HuH-7.5 (cell line): ENCODE measurements at regions not wholly inside any gene's neighbourhood (a gene's known extent, or its start where the extent isn't known, plus 50 kb on each side); places are given as distances from the start of the nearest gene placed in this dataset.
"Not testable (repeated sequence)": the region's sequence is repeated elsewhere in the genome, so short reads cannot be mapped to it uniquely, and the experiment has no call there.

Experiments
- DNase-seq: peaks from one replicate; pipeline ENCODE4 v3.0.0; 2011; ENCODE audit warnings: low spot score

DNA sequence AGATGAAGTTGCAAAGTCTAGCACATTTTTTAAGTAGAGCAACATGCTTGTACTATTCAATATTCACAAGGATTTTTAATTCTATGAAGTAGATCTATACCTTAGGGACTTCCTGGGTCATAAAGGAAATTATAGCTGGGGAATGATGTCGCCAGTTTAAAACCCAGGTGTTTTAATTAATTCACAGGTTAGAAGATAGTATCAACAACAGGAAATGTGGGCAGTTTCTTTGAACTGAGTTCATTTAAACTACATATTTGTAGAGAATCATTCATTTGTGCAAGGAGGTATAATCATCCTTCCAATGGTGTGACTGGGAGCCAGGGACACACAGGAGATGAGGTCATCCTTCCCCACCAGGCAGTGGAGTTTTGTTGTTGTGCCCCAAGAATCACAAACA, 181.3 kb upstream of the KLF3 start:
- DNase-seq: no peak

DNA sequence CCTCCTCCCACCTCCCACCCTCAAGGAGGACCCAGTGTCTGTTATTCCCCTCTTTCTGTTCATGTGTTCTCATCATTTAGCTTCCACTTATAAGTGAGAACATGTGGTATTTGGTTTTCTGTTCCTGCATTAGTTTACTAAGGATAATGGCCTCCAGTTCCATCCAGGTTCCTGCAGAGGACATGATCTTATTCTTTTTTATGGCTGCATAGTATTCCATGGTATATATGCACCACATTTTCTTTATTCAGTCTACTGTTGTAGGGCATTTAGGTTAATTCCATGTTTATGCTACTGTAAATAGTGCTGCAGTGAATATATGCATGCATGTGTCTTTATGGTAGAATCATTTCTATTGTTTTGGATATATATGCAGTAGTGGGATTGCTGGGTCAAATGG, 180.4 kb upstream of the KLF3 start:
- not testable (repeated sequence) for DNase-seq

DNA sequence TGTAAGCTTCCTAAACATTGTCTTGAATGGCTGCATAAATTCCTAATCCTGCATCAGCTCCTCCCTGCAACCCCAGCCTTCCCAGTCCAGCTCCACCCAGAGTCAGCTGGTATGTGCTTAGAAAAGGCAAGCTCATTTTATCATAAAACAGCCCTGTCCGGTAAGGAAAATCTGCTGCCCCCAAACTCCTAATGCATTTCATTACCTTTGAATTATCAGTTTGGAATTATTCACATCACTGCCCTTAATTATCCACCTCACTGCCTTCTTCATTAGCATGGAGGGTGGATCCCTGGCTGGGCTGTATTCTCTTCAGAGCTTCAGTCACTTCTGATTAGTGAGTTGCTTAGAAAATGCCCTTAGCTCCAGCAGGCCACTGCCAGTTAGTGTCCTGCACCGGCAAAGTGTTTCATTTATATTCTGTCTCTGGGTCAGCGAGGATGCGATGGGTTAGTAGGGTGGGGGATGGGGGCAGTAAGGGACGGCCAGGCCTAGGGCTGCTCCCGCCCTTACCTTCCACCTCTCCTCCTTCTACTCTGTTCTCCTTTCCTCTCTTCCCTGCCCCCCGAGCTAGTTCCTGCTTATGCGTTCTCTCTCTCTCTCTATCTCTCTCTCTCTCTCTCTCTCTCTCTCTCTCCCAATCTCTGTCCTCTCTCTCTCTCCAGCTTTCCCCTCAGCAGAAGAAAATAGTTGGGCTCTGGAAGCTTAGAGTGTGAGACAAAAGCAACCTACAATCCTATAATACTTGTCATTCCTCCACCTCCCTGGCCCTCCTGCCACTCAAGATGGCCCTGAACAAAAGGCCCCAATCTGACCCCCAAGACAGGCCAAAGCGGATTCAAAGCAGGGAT, 174.8 kb upstream of the KLF3 start:
- DNase-seq: no peak

DNA sequence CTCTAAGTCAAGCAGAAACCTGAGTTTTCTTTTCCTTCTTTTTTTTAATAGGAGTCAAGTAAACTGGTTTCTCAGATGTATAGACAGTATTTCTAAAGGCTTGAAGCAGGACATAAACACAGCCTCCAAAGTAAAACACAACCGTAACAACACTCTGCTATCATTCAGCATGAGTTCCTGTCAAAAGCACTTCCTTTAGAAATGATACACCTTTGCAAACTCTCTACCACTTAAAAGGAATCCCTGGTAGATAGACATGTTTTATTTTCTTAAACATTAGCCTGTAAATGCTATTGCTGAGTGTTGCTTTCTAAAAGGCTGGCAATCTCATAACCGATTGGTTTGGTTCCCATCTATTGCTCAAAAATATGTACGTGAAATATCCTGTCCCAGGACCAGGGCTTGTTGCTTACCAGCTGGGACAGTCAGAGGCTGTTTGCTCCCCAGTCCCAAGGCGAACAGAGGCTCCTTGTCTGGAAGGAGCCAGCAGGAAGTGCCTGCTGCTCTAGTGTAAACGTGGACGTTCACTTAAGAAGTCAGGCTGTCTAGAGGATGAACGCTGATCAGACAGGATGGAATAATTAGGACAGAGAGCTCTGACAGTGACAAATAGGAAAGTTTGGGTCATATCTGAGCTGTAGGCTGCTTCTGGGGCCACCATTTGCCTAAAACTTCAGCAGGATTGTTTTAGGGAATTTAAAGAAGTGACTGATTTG, 173.9 kb upstream of the KLF3 start:
- DNase-seq: no peak

DNA sequence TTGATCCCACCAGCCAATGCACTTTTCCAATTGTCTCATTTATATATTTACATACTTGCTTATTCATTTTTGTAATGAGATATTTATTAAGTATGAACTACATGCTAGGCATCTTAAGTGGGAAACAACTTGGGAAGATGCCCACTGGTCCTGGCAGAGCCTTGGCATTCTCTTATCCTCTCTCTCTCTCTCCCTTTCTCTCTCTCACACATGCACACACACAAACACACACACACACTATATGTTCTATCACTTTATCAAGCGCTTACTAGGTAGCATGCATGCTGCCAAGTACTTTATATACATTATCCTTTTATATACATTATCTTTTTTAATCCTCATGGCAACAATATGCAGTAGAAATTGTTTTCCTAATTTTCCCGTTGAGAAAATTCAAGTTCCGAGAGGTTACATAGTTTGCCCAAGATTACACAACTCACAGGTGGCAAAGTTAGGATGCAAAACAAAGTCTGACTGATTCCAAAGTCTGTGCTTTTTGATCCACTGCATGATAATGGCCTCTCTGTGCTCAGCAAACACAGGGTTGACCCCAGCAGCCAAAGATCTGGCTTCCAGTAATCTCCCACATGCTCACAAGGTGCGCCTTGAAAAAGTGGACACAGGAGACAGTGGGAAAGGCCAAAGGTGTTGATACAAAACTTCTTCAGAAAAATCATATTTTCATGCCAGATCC, 173.1 kb upstream of the KLF3 start:
- DNase-seq: peak; percentile 15

DNA sequence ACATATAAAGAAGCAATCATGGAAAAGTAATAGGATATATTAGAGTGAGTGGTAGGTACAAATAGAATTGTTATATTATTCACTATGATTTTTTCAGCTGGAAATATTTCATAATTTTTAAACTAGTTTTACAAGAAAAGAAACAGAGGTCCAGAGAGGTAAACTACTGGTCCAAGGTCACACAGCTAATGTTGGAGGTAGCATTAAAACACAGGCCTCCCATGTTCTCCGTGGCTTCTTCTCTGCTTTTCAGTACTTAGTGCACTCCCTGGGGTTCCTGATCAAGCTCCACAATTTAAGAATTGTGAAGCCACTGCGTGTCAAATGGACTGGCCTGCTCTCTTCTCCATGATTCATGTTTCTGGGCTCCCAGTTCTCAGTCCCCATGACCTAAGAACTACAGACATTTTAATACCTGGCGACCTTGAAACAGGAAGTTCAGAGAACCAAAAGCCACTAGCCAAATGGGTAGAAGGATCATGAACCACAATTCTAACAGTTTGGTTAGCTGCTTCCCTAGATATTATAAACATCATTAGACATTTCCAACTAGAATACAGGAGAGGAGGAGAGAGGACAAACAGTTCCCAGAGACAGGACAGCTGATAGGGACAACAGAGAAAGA, 172.0 kb upstream of the KLF3 start:
- DNase-seq: no peak

DNA sequence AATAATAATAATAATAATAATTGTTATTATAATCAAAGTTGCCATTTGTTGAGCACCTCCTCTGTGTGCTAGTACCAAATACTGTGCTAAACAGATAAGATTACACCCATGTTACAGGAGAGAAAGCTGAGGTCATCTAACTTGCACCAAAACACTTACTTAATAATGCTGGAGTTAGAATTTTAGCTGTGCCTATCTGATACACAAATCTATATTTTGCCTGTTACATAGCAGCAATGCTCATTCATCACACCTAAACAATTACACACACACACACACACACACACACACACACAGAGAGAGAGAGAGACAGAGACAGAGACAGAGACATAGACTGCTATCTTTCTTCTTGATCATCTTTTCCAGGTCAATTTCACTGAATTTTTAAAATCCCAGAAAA, 170.9 kb upstream of the KLF3 start:
- no peak for DNase-seq

DNA sequence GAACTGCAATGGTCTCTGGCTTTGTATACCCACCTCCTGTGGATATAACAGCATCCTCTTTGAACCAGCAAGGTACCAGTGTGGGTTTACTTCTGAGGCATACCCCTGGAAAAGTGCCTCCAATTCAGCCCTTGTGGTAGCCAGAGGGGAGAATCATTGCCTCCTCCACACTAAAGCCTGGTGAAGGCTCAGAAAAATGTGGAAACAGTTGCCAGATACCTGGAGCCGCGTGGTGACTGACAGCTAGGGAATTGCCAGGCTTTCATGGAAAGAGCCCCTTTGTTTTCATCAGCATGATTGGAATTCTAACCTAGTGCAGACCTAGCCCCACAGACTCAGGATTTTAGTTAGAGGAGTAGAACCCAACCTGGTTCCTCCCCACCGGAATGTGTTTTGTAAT, 168.6 kb upstream of the KLF3 start:
- no peak for DNase-seq

DNA sequence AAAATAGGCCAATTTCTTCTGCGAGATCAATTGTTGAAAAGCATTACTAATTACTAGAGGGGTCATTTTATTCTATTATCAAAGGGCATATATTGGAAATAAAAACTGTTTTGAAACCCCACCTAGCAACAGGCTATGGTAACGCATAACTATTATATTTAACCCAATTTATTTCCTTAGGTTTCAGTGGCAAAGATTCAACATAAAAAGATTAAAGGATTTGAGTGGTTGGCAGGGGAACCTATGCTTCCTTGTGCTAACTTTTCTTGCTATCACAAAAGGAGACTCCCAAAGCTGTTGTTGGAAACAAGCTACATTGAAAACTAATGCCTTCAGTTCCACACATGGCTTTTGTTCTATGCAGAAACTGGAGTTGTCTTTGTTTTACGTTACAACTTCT, 166.9 kb upstream of the KLF3 start:
- no peak for DNase-seq

DNA sequence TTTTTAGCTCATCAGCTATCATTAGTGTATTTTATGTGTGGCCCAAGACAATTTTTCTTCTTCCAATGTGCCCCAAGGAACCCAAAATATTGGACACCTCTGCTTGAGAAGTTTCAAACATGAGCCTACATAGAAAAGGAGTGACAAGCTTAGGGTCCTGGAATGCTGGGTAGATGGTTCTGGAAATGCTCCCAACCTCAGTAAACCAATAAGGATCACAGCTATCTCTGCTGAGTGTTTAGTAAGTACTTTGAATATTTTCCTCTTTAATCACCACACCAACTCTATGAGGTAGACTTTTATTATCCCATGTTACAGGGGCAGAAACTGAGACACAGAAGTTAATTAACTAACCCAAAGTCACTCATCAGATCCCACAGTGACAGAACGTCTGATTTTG, 164.9 kb upstream of the KLF3 start:
- DNase-seq: no peak

DNA sequence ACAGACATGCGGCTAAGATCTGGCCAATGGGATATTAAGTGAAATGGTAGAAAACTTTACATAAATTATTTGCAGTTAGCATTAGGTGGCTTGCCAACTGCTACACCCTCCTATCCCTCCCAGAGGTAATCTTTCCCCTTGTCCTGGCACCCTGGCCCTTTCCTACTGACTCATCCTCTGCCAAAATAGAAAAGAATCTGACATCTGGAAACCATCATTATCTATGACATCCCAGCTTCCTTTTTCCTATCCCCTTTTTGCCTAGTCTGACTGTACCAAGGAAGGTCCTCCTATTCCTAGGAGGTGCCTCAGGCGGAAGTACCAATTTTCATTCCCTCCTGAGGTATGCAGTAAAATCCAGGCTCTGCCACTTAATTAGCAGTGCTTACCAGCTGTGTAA, 163.6 kb upstream of the KLF3 start:
- no peak for DNase-seq

DNA sequence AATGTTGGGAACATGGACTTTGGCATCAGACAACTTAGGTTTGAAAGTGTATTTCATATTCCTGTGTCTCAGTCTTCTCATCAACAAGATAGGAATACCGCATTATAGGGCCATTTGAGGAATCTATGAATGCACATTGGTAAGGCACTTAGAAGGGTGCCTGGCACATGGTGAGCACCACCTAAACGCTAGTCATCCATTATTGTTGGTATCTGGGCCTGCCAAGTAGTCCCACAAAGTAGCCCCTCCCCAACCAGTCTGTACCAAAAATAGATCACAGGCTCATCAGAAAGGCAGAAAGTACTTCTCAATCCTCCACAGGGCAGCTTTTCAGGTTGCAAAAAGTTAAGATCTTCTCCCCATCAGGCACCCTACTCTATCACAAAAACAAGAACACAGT, 162.3 kb upstream of the KLF3 start:
- DNase-seq: no peak

DNA sequence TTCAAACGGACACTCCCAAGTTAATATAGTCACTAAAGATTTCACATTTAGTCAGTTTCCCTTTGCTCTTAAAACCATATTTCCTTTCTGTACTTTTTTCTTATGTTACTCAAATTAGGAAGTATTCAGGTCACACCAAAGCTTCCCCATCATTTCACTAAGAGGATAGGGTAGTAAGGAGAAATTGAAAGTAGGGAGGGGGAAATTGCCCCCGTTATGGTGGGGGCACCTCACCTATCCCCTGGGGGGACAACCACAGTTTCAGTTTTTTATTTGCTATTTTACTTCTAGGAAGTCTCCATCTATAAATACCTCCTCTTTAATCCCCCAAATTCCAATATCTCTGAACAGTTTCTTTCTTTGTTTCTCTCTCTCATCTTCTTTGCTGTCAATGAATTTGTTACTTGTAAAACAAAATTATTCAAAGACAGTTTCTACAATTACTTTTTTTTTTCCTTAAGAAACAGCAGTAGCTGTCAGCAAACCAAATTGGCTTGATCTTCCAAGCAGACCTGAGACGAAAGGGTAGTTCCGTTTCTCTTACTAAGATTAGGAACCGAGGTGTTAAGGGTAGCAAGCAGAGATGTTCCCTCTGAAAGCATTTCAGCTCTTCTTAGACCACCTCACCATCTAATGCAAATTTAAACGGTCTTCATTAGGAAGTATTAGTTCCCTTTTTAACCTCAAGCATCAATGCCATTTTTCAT, 160.2 kb upstream of the KLF3 start:
- DNase-seq: no peak

DNA sequence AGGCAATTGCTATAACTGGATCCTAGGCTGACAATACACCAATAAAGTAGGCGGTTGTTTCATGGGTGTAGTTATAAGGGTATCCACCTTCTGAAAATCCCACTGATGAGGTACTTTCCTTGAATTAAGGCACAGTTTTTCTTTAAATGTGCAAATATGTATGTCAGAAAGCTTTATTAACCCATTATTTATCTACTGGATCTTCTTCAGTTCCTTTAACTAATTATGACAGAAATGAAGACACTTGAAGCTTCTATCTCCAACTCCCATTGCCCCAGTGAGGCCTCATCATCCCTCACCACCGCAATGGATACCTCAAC, 159.6 kb upstream of the KLF3 start:
- DNase-seq: no peak

DNA sequence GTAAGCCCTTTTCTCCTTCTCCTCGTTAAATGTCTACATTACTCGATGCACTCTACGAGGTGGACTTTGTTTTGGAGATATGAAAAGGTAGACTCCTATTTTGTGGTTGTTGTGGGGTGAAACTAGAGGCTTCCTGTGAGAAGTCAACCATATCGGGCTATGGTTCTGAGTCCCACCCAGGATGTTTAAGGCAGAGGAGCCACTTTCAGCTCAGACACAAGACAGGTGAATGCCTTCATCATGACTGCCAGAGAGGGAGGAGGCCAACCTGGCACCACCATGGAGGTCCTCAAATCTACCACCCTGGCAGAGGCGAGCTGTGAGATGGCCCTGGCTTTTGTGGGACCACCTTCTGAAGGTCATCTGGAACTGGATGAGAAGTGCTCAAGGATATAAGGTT, 154.4 kb upstream of the KLF3 start:
- DNase-seq: no peak

DNA sequence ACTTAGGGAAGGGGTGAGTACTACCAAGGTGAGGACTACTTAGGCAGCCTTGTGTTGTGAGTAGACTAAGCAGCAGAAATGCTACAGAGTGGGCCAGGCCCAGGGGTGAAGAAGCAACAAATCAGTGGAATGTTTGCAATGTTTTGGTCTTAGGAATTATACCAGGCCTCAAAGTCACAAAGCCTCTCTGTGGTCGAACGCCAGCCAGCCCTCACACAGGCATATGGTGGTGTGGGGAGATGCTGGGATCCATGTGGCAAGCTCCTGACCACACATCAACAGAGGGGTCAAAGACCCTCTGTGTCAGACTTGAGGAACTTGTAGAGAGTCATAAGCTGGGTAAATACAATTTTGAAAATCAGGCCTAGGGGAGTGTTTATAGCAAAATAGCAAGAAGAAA, 153.8 kb upstream of the KLF3 start:
- no peak for DNase-seq

DNA sequence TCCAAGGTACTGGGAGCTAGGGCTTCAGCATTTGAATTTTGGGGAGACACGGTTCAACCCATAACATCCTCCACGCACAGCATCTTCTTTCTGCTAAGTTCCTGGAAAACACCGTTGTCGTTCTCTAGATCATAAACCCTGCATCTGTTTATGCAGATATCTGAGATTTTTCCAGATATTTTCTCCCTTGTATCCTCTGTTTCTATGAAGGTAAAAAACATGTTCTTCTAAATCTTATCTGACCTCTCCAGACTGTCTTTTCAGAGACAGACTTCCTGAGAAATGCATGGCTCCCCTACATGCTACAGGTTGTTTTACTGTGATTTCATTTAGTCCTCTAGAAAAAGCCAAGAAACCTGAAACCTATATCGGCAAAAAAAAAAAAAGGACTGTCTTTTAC, 152.3 kb upstream of the KLF3 start:
- DNase-seq: no peak

DNA sequence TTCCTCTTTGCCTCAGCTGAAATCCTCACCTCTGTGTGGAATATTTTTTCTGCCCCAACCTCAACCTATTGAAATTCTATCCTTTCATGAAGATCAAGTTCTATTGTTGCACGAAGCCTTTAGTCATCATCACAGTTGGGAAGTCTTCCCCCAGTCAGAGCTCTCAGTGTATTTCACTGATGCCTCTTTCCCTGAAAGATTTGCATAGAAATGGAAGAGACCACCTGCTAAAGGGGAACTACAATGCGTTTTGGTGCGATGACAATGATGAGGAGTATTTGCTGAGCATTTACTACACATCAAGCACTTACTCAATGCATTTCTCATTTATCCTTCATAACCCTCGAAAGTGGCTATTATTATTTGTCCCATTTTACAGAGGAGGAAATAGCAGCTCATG, 151.2 kb upstream of the KLF3 start:
- no peak for DNase-seq

DNA sequence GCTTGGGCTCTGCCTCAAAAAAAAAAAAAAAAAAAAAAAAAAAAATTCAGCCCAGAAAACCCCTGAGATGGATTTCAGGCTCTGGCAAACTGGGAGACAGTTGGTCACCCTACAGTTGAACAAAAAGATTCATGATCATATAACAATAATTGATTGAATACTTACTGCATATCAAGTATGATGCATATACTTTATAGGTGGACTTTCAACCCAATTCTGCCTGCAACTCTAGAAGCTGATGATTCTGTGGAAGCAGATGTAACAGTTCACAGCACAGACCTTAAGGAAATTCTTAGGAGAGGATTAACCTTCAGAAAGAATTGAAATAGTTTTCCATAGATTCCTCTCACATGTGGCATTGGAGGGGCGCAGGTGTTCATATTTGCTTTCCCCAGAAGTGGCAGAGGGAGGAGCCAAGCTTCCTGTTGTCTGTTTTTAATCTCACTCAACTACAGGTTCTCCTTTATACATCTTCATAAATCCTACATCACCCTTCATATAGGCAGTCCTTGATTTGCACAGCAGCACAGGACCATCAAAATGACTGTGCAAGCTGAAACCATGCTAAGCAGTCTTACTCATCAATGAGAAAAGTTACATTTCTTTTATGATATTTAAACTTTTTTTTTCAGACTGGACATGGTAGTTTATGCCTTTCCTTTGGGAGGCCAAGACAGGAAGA, 149.4 kb upstream of the KLF3 start:
- DNase-seq: no peak

DNA sequence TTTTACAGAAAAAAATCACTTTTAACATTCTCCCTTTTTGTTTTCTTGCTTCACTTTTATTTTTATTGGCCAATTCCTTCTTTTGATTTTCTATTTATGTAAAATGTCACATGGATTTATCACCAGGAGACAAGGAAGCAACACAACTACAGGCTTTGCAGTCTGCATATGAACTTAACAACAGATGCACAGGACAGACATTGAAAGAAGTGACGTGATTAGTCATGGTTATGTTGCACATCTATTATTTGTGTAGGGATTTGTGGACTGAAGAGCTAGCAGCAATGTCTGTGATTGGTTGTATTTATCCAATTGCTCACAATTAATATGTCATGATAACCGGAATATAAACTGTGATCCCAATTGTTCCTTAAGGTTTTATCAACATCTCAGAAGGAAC, 147.8 kb upstream of the KLF3 start:
- DNase-seq: no peak

DNA sequence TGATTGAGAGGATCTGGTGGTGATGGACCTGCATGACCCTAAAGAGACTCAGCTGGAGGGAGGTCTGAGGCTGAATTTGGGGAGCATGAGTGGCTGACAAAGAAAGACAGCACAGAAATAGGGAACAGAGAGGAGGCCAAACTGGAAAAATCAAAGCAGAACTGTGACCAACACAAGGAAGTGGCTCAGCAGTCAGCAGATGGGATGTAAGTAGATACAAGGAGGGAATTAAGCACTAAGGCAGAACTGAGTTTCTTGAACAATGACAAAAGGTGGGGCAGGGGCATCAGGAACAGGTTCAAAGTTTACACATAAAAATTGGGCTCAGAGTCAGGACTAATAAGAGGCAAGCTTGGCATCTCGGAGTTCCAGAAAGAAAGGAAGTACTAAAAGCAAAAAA, 144.3 kb upstream of the KLF3 start:
- no peak for DNase-seq

DNA sequence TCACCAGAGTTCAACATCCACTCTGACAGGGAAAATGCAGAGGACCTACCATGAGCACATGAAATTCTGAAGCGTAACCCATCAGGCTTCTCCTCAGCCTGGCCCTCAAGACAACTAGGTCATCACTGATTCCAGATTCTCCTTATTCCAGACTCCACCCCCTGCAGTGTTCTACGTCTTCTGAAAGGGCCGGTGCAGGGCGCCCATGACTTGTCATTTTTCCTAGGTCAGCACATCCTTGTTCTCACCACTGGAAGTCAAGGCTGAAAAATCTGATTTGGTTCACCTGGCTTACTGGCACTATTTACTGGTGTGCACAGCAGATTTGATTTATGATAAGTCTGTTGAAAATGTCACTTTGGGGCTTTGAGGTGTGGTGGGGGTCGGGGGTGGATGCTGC, 140.9 kb upstream of the KLF3 start:
- no peak for DNase-seq
